SKM-1 (cell line): ENCODE measurements at regions not wholly inside any gene's neighbourhood (a gene's known extent, or its start where the extent isn't known, plus 50 kb on each side); places are given as distances from the start of the nearest gene placed in this dataset.
"Not testable (repeated sequence)": the region's sequence is repeated elsewhere in the genome, so short reads cannot be mapped to it uniquely, and the experiment has no call there.

Source experiments
- DNase-seq: peaks from one replicate; lab custom pipeline; 2025; ENCODE audit not compliant: unreplicated experiment; lab: John Stamatoyannopoulos, UW

- no peak for DNase-seq
These were observed 105.5 kb upstream of the ASB18 start for GRCh38 chr2:236369661-236370062.

GRCh38 chr2:236370847-236371409 is 106.7 kb upstream of the ASB18 start:
- DNase-seq, result no peak

- no peak for DNase-seq
These were observed 111.8 kb upstream of the ASB18 start for GRCh38 chr2:236375973-236376476.

DNA sequence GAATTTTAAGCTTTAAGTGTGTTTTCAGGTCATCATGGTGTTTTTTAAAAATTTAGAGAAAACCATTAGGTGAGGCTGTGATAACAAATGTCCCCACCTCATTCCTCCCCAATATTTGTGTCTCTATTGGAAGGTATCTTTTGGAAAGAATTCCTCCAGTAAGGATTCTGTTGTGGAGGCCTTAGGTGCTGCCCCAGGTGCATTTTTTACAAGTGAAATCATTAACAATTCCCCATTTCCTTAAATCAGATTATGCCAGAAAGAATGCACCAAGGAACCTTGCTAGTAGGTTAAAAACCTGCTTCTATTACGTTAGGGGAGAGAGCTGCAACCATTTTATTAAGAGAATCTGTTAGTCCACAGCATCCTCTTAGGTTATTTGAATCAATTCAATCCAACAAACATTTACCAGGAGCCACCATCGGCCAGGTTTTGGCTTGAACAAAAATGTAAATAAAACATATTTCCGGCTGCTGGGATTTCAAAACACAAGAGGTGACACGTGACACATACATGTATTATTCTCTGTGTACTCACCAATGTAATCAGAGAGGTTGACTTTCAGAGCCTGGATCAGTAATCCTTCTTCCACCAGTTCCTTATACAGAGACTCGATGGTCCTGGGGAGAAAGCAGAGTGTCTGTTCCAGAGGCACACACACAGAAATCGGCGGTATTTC is 112.5 kb upstream of the ASB18 start:
- no peak for DNase-seq

GRCh38 chr2:236380051-236380612 is 115.9 kb upstream of the ASB18 start:
- no peak for DNase-seq

GRCh38 chr2:236381253-236381652 is 117.0 kb upstream of the ASB18 start:
- not testable (repeated sequence) for DNase-seq

GRCh38 chr2:236389284-236390216 is 125.3 kb upstream of the ASB18 start:
- DNase-seq, result not testable (repeated sequence)

- no peak for DNase-seq
These were observed 128.9 kb upstream of the ASB18 start for GRCh38 chr2:236393101-236393500.

GRCh38 chr2:236393581-236393980 is 129.4 kb upstream of the ASB18 start:
- no peak for DNase-seq

GRCh38 chr2:236394571-236394970 is 130.4 kb upstream of the ASB18 start:
- DNase-seq, result no peak

GRCh38 chr2:236395067-236395466 is 130.9 kb upstream of the ASB18 start:
- DNase-seq, result no peak

GRCh38 chr2:236396818-236397350 is 132.7 kb upstream of the ASB18 start:
- no peak for DNase-seq

DNA sequence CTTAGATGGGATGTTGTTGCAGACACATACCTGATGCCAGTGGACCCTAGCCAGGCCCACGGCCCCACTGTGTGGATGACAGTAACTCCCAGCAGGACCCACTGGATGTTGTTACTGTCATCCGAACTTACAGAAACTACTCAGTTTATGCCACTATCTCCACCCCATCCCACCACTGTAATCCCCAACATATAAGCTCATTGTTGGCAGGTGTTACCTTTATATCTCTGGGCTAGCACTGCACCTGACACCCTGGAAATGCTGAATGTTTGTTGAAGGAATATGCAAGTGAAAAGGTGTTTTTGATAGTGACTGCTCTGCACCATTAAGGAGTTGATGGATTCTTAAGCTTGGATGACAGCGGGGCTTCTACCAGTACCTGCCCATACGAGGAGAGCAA is 133.5 kb upstream of the ASB18 start:
- no peak for DNase-seq

- no peak for DNase-seq
These were observed 135.2 kb upstream of the ASB18 start for GRCh38 chr2:236399409-236399808.

DNA sequence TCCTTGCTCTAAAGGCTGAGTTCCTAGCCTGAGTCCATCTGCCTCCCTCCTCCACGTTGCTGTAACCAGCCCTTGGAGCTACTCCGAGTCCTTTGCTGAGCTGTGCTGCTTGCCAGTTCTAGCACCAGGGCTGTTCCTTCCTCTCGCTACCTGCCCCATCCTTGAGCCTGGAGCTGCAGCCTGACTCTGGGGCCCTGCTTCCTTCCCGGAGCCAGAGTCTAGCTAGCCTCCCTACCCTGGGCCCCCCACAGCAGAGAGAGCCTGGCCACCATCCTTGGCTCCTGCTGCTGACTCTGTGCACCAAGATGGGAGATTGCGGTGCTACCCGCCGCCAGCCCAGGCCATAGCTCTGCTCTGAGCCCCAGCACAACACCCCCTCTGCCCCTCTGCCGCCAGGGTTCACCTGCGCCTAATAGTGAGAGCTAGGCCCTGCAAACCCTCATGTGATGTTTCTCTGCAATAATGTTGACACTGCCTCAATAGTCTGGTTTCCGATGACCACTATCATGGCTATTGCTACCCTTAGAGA is 135.9 kb upstream of the ASB18 start:
- no peak for DNase-seq

DNA sequence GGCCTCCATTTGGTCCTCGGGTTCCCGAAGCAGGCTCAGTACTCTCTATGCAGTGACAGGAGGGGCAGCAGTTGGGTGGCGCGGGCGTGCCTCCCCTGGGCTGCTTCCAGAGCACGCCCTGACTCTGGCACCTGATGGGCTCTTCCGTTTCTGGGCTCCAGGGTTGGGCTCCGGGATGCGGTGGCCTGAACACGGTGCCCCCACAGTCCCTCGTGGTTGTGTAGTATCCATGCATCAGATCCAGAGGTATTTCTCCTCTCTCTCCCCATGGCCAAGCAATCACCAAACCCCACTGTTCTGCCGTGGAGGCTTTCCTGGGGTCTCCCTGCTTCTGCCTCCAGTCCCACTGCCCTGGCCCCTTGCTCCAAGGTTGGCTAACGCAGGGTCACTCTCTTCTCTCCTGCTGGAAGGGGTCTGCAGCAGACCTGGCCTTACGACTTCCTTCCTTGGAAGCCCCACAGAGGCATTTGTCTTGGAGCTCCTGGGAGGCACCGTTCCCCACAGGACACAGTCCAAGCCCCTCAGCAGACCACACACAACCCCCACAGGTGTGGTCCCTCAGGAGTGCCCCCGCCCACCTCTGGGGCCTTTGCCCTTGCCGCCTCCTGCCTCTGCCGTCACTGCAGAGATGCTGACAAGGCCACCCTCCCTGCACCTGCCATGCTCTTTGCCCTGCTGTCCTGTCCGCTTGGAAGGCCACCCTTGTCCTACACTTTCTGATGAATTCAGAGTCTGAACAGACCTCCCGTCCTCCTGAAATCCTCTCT is 136.6 kb upstream of the ASB18 start:
- DNase-seq, result no peak

GRCh38 chr2:236402033-236402790 is 138.0 kb upstream of the ASB18 start:
- DNase-seq, result no peak

- DNase-seq, result no peak
These were observed 138.9 kb upstream of the ASB18 start for GRCh38 chr2:236403125-236403524.

DNA sequence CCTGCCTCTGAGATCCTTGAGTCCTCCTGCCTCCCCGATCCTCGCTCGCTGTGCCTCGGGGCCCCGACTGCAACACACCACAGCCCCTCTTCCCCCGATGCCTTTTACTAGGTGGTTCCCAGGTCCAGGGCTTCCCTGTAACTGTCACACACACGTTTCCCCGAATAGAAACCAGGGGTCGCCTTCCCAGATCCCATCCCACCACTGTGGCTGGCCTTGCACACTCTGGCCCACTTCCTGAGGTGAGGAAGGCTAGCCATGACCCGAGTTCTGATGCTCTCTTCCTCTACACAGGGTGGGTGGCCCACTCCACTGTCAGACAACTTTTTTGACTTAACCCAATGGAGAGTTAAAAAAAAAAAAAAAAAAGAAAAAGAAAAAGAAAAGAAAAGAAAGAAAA is 139.6 kb upstream of the ASB18 start:
- DNase-seq, result no peak
